ENCODE measurements at regions not wholly inside any gene's neighbourhood (a gene's known extent, or its start where the extent isn't known, plus 50 kb on each side); places are given as distances from the start of the nearest gene placed in this dataset.

DNA sequence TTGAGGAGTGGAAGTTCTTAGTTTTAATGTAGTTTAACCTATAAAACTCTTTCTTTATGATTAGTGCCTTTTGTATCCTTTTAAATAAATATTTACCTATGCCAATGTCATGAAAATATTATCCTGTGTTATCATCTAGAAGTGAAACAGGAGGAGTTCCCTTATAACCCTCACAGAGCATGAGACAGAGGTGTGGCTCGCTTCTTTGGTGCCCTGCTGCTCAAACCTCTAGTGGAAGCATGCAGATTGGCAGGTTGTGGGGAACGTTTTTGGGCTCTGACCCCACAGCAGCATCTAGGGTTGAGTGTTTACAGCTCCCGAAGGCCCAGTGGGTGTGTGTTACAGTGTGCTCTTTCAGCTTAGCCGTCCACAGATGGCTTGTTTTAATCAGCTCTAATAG, 459.4 kb upstream of the AZI2 start:
- no peak for ATAC-seq (ENCODE audit: low read depth in 2 of 2)
- no peak for DNase-seq
- Mint-ChIP-seq H3K9me3 (peaks cover 0 to 7% (median 0%) of the 10 kb centered on the region in 7 donors), H3K4me1 (no peaks in the 10 kb centered on the region), H3K27me3 (peaks cover 0 to 8% (median 0%) of the 10 kb centered on the region in 3 donors), H3K4me3 (no peak overlapping the region), H3K36me3 (no peaks in the 10 kb centered on the region), H3K27ac (no peak overlapping the region)

DNA sequence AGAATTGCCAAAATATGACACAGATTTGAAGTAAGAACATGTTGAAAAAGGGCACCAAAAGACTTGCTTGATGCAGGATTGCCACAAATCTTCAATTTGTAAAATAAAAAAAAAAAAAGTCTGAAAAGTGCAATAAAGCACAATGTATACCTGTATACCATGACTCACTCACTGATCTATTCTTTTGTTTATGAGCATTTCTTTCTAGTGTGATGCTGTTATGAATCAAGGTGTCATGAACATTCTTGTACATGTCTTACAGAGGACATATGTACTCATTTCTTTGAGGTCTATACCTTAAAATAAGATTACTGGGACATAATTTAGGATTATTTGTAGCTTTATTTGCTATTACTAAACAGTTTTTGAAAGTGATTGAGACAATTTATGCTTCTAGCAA, 464.9 kb upstream of the RBMS3 start:
- Mint-ChIP-seq H3K4me1 (no peaks in the 10 kb centered on the region), H3K27me3 (peaks cover 0 to 3% (median 0%) of the 10 kb centered on the region in 3 donors), H3K4me3 (no peak overlapping the region), H3K27ac (no peak overlapping the region), H3K36me3 (no peaks in the 10 kb centered on the region), H3K9me3 (peaks cover 0 to 6% (median 4%) of the 10 kb centered on the region in 7 donors)
- no peak for ATAC-seq (ENCODE audit: low read depth in 2 of 2)
- DNase-seq, result no peak

DNA sequence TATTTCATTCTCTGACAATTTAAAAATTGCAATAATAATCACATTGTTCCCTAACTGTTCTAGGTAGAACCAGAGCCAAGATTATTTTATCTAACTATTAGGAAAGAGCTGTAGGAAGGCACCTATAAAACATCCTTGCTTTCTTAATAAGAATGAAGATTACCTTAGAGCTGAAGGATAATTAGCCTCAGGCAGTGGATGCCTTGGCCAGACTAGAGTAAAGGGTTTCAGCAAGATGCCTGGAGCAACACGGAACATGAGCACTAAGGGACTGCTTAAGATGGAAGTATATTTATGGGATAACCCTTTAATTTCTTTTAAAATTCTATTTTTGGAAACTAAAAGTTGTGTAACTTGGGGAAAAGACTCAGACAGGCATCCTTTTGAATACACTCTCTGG, 456.6 kb upstream of the RBMS3 start:
- peaks cover 0 to 6% (median 0%) of the 10 kb centered on the region in 3 donors for H3K27me3 Mint-ChIP-seq
- no peaks in the 10 kb centered on the region for H3K36me3 Mint-ChIP-seq
- ATAC-seq (ENCODE audit: low read depth in 2 of 2), result no peak

DNA sequence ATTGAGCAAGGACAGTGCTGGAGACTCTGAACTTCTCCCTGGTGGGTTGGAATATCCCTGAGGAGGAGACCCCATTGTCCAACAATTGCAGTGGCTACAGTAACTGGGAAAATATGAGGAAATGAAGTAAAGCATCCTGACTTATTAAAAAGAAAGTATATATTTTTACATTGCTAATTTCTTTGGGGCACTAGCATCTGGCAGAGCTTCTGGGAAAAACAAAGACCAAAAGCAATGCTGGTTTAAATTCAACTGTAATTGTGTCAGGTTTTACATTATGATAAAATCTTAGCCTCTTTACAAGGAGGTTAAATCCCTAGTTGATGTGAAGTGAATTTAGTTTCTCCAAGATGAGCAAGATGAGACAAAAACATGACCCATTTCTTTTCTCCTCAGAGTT, 454.0 kb upstream of the RBMS3 start:
- Mint-ChIP-seq H3K4me1 (no peaks in the 10 kb centered on the region), H3K27me3 (no peaks in the 10 kb centered on the region), H3K9me3 (peaks cover 0 to 20% (median 8%) of the 10 kb centered on the region in 7 donors), H3K36me3 (no peaks in the 10 kb centered on the region), H3K27ac (no peak overlapping the region), H3K4me3 (no peak overlapping the region)
- DNase-seq (no peak), ATAC-seq (ENCODE audit: low read depth in 2 of 2) (no peak)

More for the DNA sequence above, 456.6 kb upstream of the RBMS3 start:
- peaks cover 0 to 6% (median 3%) of the 10 kb centered on the region in 7 donors for H3K9me3 Mint-ChIP-seq
- no peak for DNase-seq
- H3K4me1 Mint-ChIP-seq, result no peaks in the 10 kb centered on the region
- H3K27ac Mint-ChIP-seq, result no peak overlapping the region
- no peak overlapping the region for H3K4me3 Mint-ChIP-seq

DNA sequence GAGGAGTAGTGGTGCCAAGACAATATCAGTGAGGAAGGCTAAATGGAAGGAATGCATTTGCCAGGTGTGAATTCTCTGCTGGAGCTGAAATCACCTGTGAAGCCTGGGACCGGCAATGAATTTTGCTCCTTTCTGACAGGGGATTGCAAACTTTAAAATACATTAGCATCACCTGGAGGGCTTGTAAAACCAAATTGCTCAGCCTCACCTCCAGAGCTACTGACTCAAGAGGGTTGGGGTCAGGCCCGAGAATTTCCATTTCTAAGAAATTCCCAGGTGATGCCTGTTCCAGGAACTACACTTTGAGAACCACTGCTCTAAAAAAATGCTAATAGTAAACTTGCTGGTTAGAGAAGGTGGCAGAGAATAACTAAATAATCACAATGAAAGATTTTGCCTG, 445.6 kb upstream of the RBMS3 start:
- no peak for ATAC-seq (ENCODE audit: low read depth in 2 of 2)
- Mint-ChIP-seq H3K4me3 (no peak overlapping the region), H3K27me3 (peaks cover 0 to 3% (median 0%) of the 10 kb centered on the region in 3 donors)

DNA sequence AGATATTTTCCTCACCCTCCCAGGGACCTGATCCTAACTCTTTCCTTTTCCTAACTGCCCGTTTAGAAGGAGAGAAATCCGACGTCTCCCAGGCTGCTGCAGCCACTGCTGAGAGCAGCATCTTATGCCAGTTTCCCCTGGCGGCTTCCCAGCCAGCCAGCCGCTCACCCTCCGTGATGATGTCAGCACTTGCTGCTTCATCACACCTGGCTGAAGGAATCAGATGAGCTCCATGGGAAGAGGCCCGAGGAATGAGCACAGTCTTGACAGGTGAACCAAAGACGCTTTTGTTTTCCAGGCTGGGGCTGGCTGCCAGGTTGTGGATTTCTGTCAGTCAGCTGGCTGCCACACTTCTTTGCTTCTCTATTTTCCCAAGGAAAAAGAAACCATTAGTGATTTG, 445.1 kb upstream of the RBMS3 start:
- DNase-seq (no peak), ATAC-seq (ENCODE audit: low read depth in 2 of 2) (no peak)
- H3K27ac Mint-ChIP-seq, result no peak overlapping the region
- H3K9me3 Mint-ChIP-seq, result peaks cover 0 to 10% (median 4%) of the 10 kb centered on the region in 7 donors
- H3K4me3 Mint-ChIP-seq, result no peak overlapping the region
- no peaks in the 10 kb centered on the region for H3K36me3 Mint-ChIP-seq
- no peaks in the 10 kb centered on the region for H3K4me1 Mint-ChIP-seq
- peaks cover 0 to 3% (median 0%) of the 10 kb centered on the region in 3 donors for H3K27me3 Mint-ChIP-seq

More for the DNA sequence above, 445.6 kb upstream of the RBMS3 start:
- no peaks in the 10 kb centered on the region for H3K4me1 Mint-ChIP-seq
- no peaks in the 10 kb centered on the region for H3K36me3 Mint-ChIP-seq
- no peak for DNase-seq
- no peak overlapping the region for H3K27ac Mint-ChIP-seq
- peaks cover 0 to 14% (median 6%) of the 10 kb centered on the region in 7 donors for H3K9me3 Mint-ChIP-seq

DNA sequence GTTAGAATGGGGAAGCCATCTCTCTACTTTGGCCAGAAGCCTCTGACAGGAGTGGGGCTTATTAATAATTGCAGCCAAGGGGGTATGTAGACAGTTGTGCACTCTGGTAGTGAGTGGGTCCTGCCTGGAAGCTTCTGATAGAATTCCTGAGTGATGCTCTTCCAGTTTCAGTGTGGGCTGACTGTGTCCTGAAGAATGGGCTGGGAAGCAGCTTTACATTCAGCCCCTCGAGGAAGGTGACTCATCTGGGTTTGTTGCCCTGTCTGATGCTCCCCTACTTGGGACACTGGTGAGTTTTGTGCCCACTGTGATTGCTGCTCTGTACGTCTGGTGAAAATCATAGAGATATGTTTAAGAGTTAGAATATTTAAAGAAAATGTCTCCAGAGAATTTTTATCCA, 444.7 kb upstream of the RBMS3 start:
- no peak for ATAC-seq (ENCODE audit: low read depth in 2 of 2)
- no peak overlapping the region for H3K27ac Mint-ChIP-seq
- H3K9me3 Mint-ChIP-seq, result peaks cover 0 to 6% (median 1%) of the 10 kb centered on the region in 7 donors
- no peaks in the 10 kb centered on the region for H3K4me1 Mint-ChIP-seq
- peaks cover 0 to 3% (median 0%) of the 10 kb centered on the region in 3 donors for H3K27me3 Mint-ChIP-seq
- H3K36me3 Mint-ChIP-seq, result no peaks in the 10 kb centered on the region
- DNase-seq, result no peak
- no peak overlapping the region for H3K4me3 Mint-ChIP-seq

DNA sequence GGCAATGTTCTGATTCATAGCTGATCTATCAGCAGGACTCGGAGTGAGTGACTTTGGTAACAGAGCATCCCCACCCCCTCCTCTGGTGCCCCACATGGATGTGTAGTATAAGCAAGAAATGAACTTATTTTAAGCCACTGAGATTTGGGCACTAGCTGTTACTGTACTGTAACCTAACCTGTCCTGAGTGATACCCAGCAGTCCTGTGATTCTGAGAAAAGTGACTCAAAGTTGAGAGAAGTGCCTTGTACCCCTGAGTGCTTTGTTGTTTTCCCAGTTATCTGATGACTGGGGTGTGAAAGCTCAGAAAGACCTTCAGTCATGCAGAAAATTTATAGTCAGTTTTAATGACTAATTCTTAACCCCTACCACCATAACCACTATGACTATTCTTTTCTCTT, 439.9 kb upstream of the RBMS3 start:
- Mint-ChIP-seq H3K4me3 (no peak overlapping the region), H3K36me3 (no peaks in the 10 kb centered on the region), H3K27me3 (no peaks in the 10 kb centered on the region), H3K4me1 (no peaks in the 10 kb centered on the region), H3K9me3 (peaks cover 0 to 4% (median 1%) of the 10 kb centered on the region in 7 donors), H3K27ac (no peak overlapping the region)
- DNase-seq (no peak), ATAC-seq (ENCODE audit: low read depth in 2 of 2) (no peak)

DNA sequence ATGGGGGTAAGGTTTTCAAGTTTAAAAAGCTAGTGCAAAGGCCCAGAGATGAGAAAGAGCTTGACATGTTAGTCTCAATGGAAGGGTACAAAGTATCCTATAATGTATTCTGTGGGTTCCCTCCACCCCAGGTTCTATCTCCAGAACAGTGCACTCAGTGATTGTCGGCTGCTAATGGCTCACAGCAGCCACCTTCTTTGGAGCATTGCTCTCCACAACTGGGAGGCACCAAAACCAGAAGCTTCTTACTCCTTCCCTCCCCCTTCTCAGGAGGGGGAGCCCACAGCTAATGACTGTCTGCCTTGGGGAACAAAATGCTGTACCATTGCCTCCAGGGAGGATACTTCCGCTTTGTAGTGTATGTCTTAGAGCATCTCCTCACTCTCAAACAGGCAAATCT, 439.4 kb upstream of the RBMS3 start:
- H3K27ac Mint-ChIP-seq, result no peak overlapping the region
- no peaks in the 10 kb centered on the region for H3K27me3 Mint-ChIP-seq
- H3K4me3 Mint-ChIP-seq, result no peak overlapping the region
- H3K9me3 Mint-ChIP-seq, result peaks cover 0 to 4% (median 1%) of the 10 kb centered on the region in 7 donors
- ATAC-seq (ENCODE audit: low read depth in 2 of 2) (no peak), DNase-seq (no peak)
- no peaks in the 10 kb centered on the region for H3K4me1 Mint-ChIP-seq
- H3K36me3 Mint-ChIP-seq, result no peaks in the 10 kb centered on the region

DNA sequence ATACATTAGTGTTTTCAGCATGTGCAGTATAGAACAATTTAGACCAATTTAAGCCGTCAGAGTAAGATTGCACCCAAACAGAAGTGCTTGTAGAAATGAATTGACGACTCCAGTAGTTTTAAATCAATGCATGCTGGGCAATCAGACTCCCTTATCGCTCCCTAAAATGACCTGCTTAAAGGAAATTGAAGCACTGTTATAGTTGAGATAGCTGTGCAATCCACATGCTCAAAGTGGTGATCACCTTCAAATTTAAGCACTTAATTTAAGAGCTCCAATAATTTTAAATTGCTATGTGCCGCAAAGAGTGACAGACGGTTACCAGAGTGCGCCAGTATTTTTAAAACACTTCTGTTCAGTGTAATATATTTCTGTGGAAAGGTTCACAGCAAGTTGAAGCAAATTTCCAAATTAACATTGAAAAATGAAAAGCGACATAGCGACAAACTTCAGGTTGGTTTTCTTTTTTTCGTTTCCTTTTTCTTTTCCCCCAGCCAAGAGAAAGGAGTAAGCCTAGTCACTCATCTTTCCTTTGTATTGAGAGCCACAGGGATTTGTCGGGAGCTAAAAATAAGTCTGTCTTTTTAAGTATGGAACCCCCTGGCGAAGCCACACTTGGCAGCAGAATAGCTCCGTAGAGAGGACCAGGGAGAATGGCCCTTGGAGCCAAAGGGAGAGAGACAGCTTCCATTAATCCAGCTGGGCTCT, 436.4 kb upstream of the RBMS3 start:
- DNase-seq, result no peak
- ATAC-seq (ENCODE audit: low read depth in 2 of 2), result no peak
- no peaks in the 10 kb centered on the region for H3K27me3 Mint-ChIP-seq
- no peaks in the 10 kb centered on the region for H3K4me1 Mint-ChIP-seq
- H3K27ac Mint-ChIP-seq, result no peak overlapping the region
- no peaks in the 10 kb centered on the region for H3K36me3 Mint-ChIP-seq
- H3K4me3 Mint-ChIP-seq, result no peak overlapping the region
- peaks cover 0 to 4% (median 1%) of the 10 kb centered on the region in 7 donors for H3K9me3 Mint-ChIP-seq

DNA sequence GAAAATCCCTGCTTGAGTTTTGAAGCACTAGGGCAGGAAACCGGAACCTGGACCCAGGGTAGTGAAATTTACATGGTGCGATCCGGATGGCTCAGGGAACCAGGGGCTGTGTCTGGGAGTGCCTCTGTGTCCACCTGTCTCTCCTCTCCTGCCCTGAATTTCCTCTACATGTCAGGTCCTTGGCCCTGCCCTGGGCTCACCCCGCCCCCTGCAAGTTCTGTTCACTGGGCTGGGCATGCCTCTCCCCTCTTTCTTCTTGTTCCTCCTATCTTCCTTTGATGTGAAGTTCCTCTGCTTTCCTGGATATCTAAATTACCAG, 435.9 kb upstream of the RBMS3 start:
- H3K27ac Mint-ChIP-seq, result no peak overlapping the region
- H3K36me3 Mint-ChIP-seq, result no peaks in the 10 kb centered on the region
- H3K4me1 Mint-ChIP-seq, result no peaks in the 10 kb centered on the region
- no peaks in the 10 kb centered on the region for H3K27me3 Mint-ChIP-seq
- H3K9me3 Mint-ChIP-seq, result peaks cover 0 to 4% (median 1%) of the 10 kb centered on the region in 7 donors
- DNase-seq, result no peak
- H3K4me3 Mint-ChIP-seq, result no peak overlapping the region
- ATAC-seq (ENCODE audit: low read depth in 2 of 2), result no peak

DNA sequence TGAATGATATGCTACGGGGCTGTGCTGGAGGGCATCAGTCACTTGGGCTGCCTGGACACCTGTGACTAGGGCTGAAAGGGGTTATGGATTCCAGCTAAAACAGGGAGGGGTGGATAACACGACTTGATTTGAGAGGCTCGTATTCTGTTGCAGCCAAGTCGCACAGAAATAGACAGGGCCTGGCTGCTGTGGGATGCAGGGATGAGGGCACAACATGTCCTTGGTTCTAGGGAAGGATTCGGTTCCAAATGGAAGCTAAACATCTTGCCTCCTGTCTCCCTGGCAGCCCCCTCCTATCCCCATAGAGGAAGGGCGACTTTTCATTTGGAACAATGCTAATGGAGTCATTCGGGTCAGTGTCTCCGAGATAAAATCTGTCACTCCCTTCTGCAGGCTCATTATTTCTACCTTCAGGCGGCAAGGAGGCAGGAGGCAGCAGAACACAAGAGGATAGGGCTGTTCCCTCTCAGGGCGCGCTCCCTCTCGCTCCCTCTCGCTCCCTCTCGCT, 433.8 kb upstream of the RBMS3 start:
- Mint-ChIP-seq H3K4me3 (no peak overlapping the region), H3K4me1 (no peaks in the 10 kb centered on the region), H3K27ac (no peak overlapping the region), H3K27me3 (no peaks in the 10 kb centered on the region), H3K36me3 (no peaks in the 10 kb centered on the region), H3K9me3 (peaks cover 0 to 4% (median 0%) of the 10 kb centered on the region in 7 donors)
- ATAC-seq (ENCODE audit: low read depth in 2 of 2) (no peak), DNase-seq (no peak)

DNA sequence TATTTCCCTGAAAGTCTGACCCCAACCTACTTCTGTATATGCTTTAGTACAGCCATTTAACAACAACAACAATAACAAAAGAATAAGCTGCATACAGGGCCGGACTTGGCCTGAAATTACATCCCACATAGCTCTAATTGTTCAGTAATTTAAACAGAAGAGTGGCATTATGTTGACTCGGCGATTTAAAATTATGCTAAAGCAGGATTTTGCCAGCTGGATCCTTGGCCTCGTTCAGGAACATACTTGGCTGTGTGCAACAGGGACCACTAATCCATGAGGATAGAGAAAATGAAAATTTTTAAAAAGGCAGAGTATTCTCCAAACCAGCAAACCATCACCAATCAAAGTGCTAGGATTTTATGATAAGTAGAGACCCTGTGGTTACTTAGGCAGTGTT, 433.1 kb upstream of the RBMS3 start:
- Mint-ChIP-seq H3K36me3 (no peaks in the 10 kb centered on the region), H3K4me1 (no peaks in the 10 kb centered on the region), H3K4me3 (no peak overlapping the region), H3K27me3 (no peaks in the 10 kb centered on the region), H3K27ac (no peak overlapping the region), H3K9me3 (peaks cover 0 to 4% (median 0%) of the 10 kb centered on the region in 7 donors)
- ATAC-seq (ENCODE audit: low read depth in 2 of 2), result no peak
- DNase-seq, result no peak

DNA sequence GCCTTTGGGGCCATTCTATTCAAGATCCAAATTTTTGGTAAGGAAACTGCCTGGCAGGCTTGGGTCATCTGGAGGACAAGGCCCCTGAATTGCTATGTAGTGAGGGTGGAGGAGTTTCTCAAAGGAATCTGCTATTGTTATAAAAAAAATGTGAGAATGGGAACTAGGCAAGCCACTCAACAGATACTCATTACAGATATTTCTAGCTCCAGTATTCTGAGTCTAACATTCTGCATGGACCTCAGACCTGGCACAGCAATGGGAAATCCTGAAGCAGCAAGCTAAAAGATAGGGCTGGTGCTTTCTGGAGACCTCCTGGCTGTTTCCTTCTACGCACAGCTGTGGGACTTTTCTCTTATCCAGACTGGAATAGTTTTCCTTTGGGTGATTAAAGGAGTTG, 430.7 kb upstream of the RBMS3 start:
- DNase-seq (no peak), ATAC-seq (ENCODE audit: low read depth in 2 of 2) (no peak)
- no peak overlapping the region for H3K27ac Mint-ChIP-seq
- no peaks in the 10 kb centered on the region for H3K27me3 Mint-ChIP-seq
- H3K4me3 Mint-ChIP-seq, result no peak overlapping the region
- no peaks in the 10 kb centered on the region for H3K4me1 Mint-ChIP-seq
- no peaks in the 10 kb centered on the region for H3K36me3 Mint-ChIP-seq
- peaks cover 0 to 2% (median 0%) of the 10 kb centered on the region in 7 donors for H3K9me3 Mint-ChIP-seq

Measured in naive B cell (primary cell).